Stimulated activated CD8-positive, alpha-beta memory T cell treated with anti-CD3 and anti-CD28 coated beads, Interleukin-7, amount 100 ng/mL, for 24 hours (primary cell): ENCODE measurements at regions not wholly inside any gene's neighbourhood (a gene's known extent, or its start where the extent isn't known, plus 50 kb on each side); places are given as distances from the start of the nearest gene placed in this dataset.
"Not testable (repeated sequence)": the region's sequence is repeated elsewhere in the genome, so short reads cannot be mapped to it uniquely, and the experiment has no call there.

Experiments used
- DNase-seq: peaks from one replicate; pipeline ENCODE4 v3.0.0-alpha.2; 2020; ENCODE audit warnings: low read depth

GRCh38 chr6:15769511-15770018 is 106.7 kb upstream of the DTNBP1 start:
- no peak for DNase-seq

- DNase-seq, result no peak
Observed at GRCh38 chr6:15768999-15769398, 106.2 kb upstream of the DTNBP1 start.

GRCh38 chr6:15763837-15764236 is 101.0 kb upstream of the DTNBP1 start:
- no peak for DNase-seq

- no peak for DNase-seq
Observed at GRCh38 chr6:15763364-15763763, 100.5 kb upstream of the DTNBP1 start.

GRCh38 chr6:15761045-15761502 is 98.2 kb upstream of the DTNBP1 start:
- DNase-seq, result no peak

- no peak for DNase-seq
Observed at GRCh38 chr6:15758631-15759215, 95.9 kb upstream of the DTNBP1 start.

GRCh38 chr6:15755526-15755925 is 92.7 kb upstream of the DTNBP1 start:
- no peak for DNase-seq

GRCh38 chr6:15754706-15755079 is 91.9 kb upstream of the DTNBP1 start:
- DNase-seq, result no peak

GRCh38 chr6:15754035-15754705 is 91.3 kb upstream of the DTNBP1 start:
- DNase-seq, result no peak

GRCh38 chr6:15752820-15753219 is 90.0 kb upstream of the DTNBP1 start:
- no peak for DNase-seq

- DNase-seq, result no peak
Observed at GRCh38 chr6:15751721-15752350, 89.0 kb upstream of the DTNBP1 start.

GRCh38 chr6:15748341-15748740 is 85.5 kb upstream of the DTNBP1 start:
- DNase-seq, result no peak

GRCh38 chr6:15747354-15747883 is 84.6 kb upstream of the DTNBP1 start:
- DNase-seq, result no peak

GRCh38 chr6:15745781-15746180 is 83.0 kb upstream of the DTNBP1 start:
- DNase-seq, result no peak

- no peak for DNase-seq
Observed at GRCh38 chr6:15744818-15745402, 82.1 kb upstream of the DTNBP1 start.

- not testable (repeated sequence) for DNase-seq
Observed at GRCh38 chr6:15742013-15742412, 79.2 kb upstream of the DTNBP1 start.

GRCh38 chr6:15741405-15741804 is 78.6 kb upstream of the DTNBP1 start:
- DNase-seq, result no peak

GRCh38 chr6:15739867-15740266 is 77.0 kb upstream of the DTNBP1 start:
- no peak for DNase-seq

GRCh38 chr6:15739353-15739752 is 76.5 kb upstream of the DTNBP1 start:
- DNase-seq, result no peak

GRCh38 chr6:15738195-15738594 is 75.4 kb upstream of the DTNBP1 start:
- DNase-seq, result not testable (repeated sequence)

GRCh38 chr6:15736297-15736696 is 73.5 kb upstream of the DTNBP1 start:
- no peak for DNase-seq

- no peak for DNase-seq
Observed at GRCh38 chr6:15735567-15736265, 72.9 kb upstream of the DTNBP1 start.
